ENCODE measurements at regions not wholly inside any gene's neighbourhood (a gene's known extent, or its start where the extent isn't known, plus 50 kb on each side); places are given as distances from the start of the nearest gene placed in this dataset.

GRCh38 chr1:101438359-101438758 lies 201.5 kb downstream of the S1PR1 start:
- H3K27me3 ChIP-seq (ENCODE audit: insufficient read depth, low read length) = no peaks in the 10 kb centered on the region
- H3K36me3 ChIP-seq (ENCODE audit: insufficient read depth, low read length) = no peaks in the 10 kb centered on the region
- no peaks in the 10 kb centered on the region for H3K9me2 ChIP-seq (ENCODE audit: low read depth, low read length)
- no peak overlapping the region for H2AFZ ChIP-seq (ENCODE audit: low read length)
- H3K9me3 ChIP-seq (ENCODE audit: low read length) = no peaks in the 10 kb centered on the region
- H3K4me1 ChIP-seq (ENCODE audit: insufficient read depth, low read length, severe bottlenecking) = peaks cover 15% of the 10 kb centered on the region
- no peak overlapping the region for H3K4me3 ChIP-seq (ENCODE audit: low read depth, low read length, poor library complexity, severe bottlenecking)
- no peak overlapping the region for H3K9ac ChIP-seq (ENCODE audit: low read length)
- TF ChIP-seq EZH2 (IDR thresholded peaks at IDR 0.05; ENCODE audit: borderline replicate concordance, low read length) = no peak
- TF ChIP-seq CTCF (IDR thresholded peaks at IDR 0.05; ENCODE audit: low read length) = peak; percentile 57
- H3K27ac ChIP-seq (ENCODE audit: low read depth, low read length, poor library complexity, severe bottlenecking) = no peak overlapping the region
- no peaks in the 10 kb centered on the region for H4K20me1 ChIP-seq (ENCODE audit: insufficient read depth, low read length)
- H3F3A ChIP-seq (ENCODE audit: insufficient read depth, low read length) = no peaks in the 10 kb centered on the region
- no peak overlapping the region for H3K4me2 ChIP-seq (ENCODE audit: low read length)
- H3K79me2 ChIP-seq (ENCODE audit: insufficient read depth, low read length) = no peaks in the 10 kb centered on the region

DNA sequence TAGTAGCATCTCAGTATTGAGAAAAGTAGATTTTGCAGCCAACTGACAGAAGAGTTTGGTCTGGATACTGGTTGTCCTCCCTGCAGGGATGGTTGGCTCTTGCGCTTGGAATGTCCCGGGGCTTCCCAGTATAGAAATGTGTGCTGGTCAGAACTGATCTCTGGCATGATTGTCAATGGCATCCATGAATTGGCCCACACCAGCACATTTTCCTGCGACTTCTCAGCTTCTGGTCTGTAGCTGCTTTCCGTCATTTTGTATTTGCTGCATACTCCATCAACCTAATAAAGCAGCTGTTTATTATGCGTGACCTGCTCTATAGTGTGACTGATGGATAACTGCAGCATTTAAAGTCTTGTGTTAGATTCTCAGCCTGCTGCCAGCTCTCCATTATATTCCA lies 203.7 kb downstream of the S1PR1 start:
- no peak overlapping the region for H3K27ac ChIP-seq (ENCODE audit: low read depth, low read length, poor library complexity, severe bottlenecking)
- H4K20me1 ChIP-seq (ENCODE audit: insufficient read depth, low read length) = no peaks in the 10 kb centered on the region
- H3K9ac ChIP-seq (ENCODE audit: low read length) = no peak overlapping the region
- H3K4me1 ChIP-seq (ENCODE audit: insufficient read depth, low read length, severe bottlenecking) = peaks cover 12% of the 10 kb centered on the region
- no peaks in the 10 kb centered on the region for H3K36me3 ChIP-seq (ENCODE audit: insufficient read depth, low read length)
- no peak overlapping the region for H2AFZ ChIP-seq (ENCODE audit: low read length)
- H3K4me3 ChIP-seq (ENCODE audit: low read depth, low read length, poor library complexity, severe bottlenecking) = no peak overlapping the region
- H3K4me2 ChIP-seq (ENCODE audit: low read length) = no peak overlapping the region
- H3K9me2 ChIP-seq (ENCODE audit: low read depth, low read length) = no peaks in the 10 kb centered on the region
- no peaks in the 10 kb centered on the region for H3F3A ChIP-seq (ENCODE audit: insufficient read depth, low read length)
- no peaks in the 10 kb centered on the region for H3K79me2 ChIP-seq (ENCODE audit: insufficient read depth, low read length)
- no peaks in the 10 kb centered on the region for H3K27me3 ChIP-seq (ENCODE audit: insufficient read depth, low read length)
- TF ChIP-seq CTCF (IDR thresholded peaks at IDR 0.05; ENCODE audit: low read length) (no peak), EZH2 (IDR thresholded peaks at IDR 0.05; ENCODE audit: borderline replicate concordance, low read length) (no peak)
- no peaks in the 10 kb centered on the region for H3K9me3 ChIP-seq (ENCODE audit: low read length)

GRCh38 chr1:101444381-101444780 lies 207.6 kb downstream of the S1PR1 start:
- H3K9me3 ChIP-seq (ENCODE audit: low read length) = no peaks in the 10 kb centered on the region
- no peak overlapping the region for H3K9ac ChIP-seq (ENCODE audit: low read length)
- H3F3A ChIP-seq (ENCODE audit: insufficient read depth, low read length) = no peaks in the 10 kb centered on the region
- no peaks in the 10 kb centered on the region for H4K20me1 ChIP-seq (ENCODE audit: insufficient read depth, low read length)
- no peaks in the 10 kb centered on the region for H3K79me2 ChIP-seq (ENCODE audit: insufficient read depth, low read length)
- H3K4me3 ChIP-seq (ENCODE audit: low read depth, low read length, poor library complexity, severe bottlenecking) = no peak overlapping the region
- no peak overlapping the region for H3K4me2 ChIP-seq (ENCODE audit: low read length)
- H3K27me3 ChIP-seq (ENCODE audit: insufficient read depth, low read length) = no peaks in the 10 kb centered on the region
- TF ChIP-seq CTCF (IDR thresholded peaks at IDR 0.05; ENCODE audit: low read length) = no peak
- no peak for TF ChIP-seq EZH2 (IDR thresholded peaks at IDR 0.05; ENCODE audit: borderline replicate concordance, low read length)
- H3K27ac ChIP-seq (ENCODE audit: low read depth, low read length, poor library complexity, severe bottlenecking) = no peak overlapping the region
- no peaks in the 10 kb centered on the region for H3K36me3 ChIP-seq (ENCODE audit: insufficient read depth, low read length)
- H2AFZ ChIP-seq (ENCODE audit: low read length) = no peak overlapping the region
- H3K9me2 ChIP-seq (ENCODE audit: low read depth, low read length) = no peaks in the 10 kb centered on the region
- H3K4me1 ChIP-seq (ENCODE audit: insufficient read depth, low read length, severe bottlenecking) = no peaks in the 10 kb centered on the region
